IMR-90 (cell line): ENCODE measurements at regions not wholly inside any gene's neighbourhood (a gene's known extent, or its start where the extent isn't known, plus 50 kb on each side); places are given as distances from the start of the nearest gene placed in this dataset.

Experiments
- ATAC-seq: fragments of 200-7000 bp; cut with Tn5 transposase; 2 replicates; pipeline ENCODE4 v1.9.1; 2020; ENCODE audit warnings: low read depth, mild to moderate bottlenecking, moderate library complexity
- BruUV-seq: library from RNA; stranded (reverse); fragments of 400-500 nt; replicated peaks from 2 replicates; lab custom pipeline; 2021; lab: Mats Ljungman, UMichigan
- CTCF ChIA-PET: fragments of 300-600 bp; formaldehyde crosslinking; extraction: SDS; loops from one replicate; lab custom pipeline; 2021; ENCODE audit warnings: antibody characterized with exemption; lab: Yijun Ruan, JAX
- POLR2A ChIA-PET: fragments of 300-600 bp; sonication (Branson Sonifier 250); formaldehyde crosslinking; loops from one replicate; lab custom pipeline; 2022; ENCODE audit warnings: antibody characterized with exemption; ENCODE audit not compliant: unreplicated experiment; lab: Charles Lee
- DNase-seq: peaks from one replicate; pipeline ENCODE4 v3.0.0; 2013
- H2AFZ ChIP-seq: replicated peaks from 2 replicates; pipeline ENCODE3; 2013; ENCODE audit warnings: low read length, mild to moderate bottlenecking; ENCODE audit not compliant: poor library complexity
- H2AK5ac ChIP-seq: 2 replicates; pipeline ENCODE4 v1.6.1; 2013; ENCODE audit warnings: low read depth, low read length, inconsistent platforms
- H2AK9ac ChIP-seq: replicated peaks from 2 replicates; pipeline ENCODE3; 2013; ENCODE audit warnings: mild to moderate bottlenecking, low read depth, low read length, moderate library complexity; ENCODE audit not compliant: poor library complexity
- H2BK120ac ChIP-seq: 2 replicates; pipeline ENCODE4 v1.6.1; 2013; ENCODE audit warnings: low read depth, low read length, inconsistent platforms
- H2BK15ac ChIP-seq: 3 replicates; pipeline ENCODE4 v1.6.1; 2013; ENCODE audit warnings: low read depth, low read length, inconsistent platforms
- H2BK20ac ChIP-seq: 2 replicates; pipeline ENCODE4 v1.6.1; 2013; ENCODE audit warnings: low read depth, mild to moderate bottlenecking, inconsistent platforms, low read length, moderate library complexity
- H2BK5ac ChIP-seq: 2 replicates; pipeline ENCODE4 v1.6.1; 2013; ENCODE audit warnings: mild to moderate bottlenecking, low read depth, low read length, inconsistent platforms; ENCODE audit not compliant: poor library complexity, severe bottlenecking
- H3K14ac ChIP-seq: replicated peaks from 2 replicates; pipeline ENCODE4 v1.6.1; 2013; ENCODE audit warnings: low read depth, low read length, inconsistent platforms
- H3K18ac ChIP-seq: 2 replicates; pipeline ENCODE4 v1.6.1; 2013; ENCODE audit warnings: low read depth, low read length, control low read depth
- H3K23ac ChIP-seq: 2 replicates; pipeline ENCODE4 v1.6.1; 2013; ENCODE audit warnings: low read depth, low read length, inconsistent platforms
- H3K27ac ChIP-seq: 2 replicates; pipeline ENCODE4 v1.5.1; 2013; ENCODE audit warnings: mild to moderate bottlenecking, control low read depth, low read length; ENCODE audit not compliant: insufficient read depth
- H3K27me3 ChIP-seq: 2 replicates; pipeline ENCODE4 v1.6.1; 2013; ENCODE audit warnings: low read length; ENCODE audit not compliant: control insufficient read depth, insufficient read depth
- H3K36me3 ChIP-seq: 2 replicates; pipeline ENCODE4 v1.6.1; 2013; ENCODE audit warnings: low read length, mixed read lengths; ENCODE audit not compliant: control insufficient read depth, insufficient read depth
- H3K4ac ChIP-seq: 2 replicates; pipeline ENCODE4 v1.6.1; 2013; ENCODE audit warnings: low read depth, low read length, inconsistent platforms
- H3K4me1 ChIP-seq: 2 replicates; pipeline ENCODE4 v1.6.1; 2013; ENCODE audit warnings: low read length, mixed read lengths; ENCODE audit not compliant: control insufficient read depth, insufficient read depth
- H3K4me2 ChIP-seq: 2 replicates; pipeline ENCODE4 v1.6.1; 2013; ENCODE audit warnings: low read depth, mild to moderate bottlenecking, control low read depth, low read length, moderate library complexity
- H3K4me3 ChIP-seq: 2 replicates; pipeline ENCODE4 v1.5.1; 2013; ENCODE audit warnings: low read depth, mild to moderate bottlenecking, control low read depth, low read length, moderate library complexity; ENCODE audit not compliant: insufficient read depth
- H3K56ac ChIP-seq: 2 replicates; pipeline ENCODE4 v1.6.1; 2013; ENCODE audit warnings: low read length, inconsistent platforms; ENCODE audit not compliant: insufficient read depth; ENCODE audit errors: extremely low read depth
- H3K79me1 ChIP-seq, 2 experiments: 2 replicates each; pipeline ENCODE4 v1.6.1; 2013; ENCODE audit warnings: low read length in 2 of 2, inconsistent platforms in 1 of 2, low read depth in 1 of 2
- H3K9ac ChIP-seq: 2 replicates; pipeline ENCODE4 v1.6.1; 2013; ENCODE audit warnings: low read depth, low read length, control low read depth
- H3K9me1 ChIP-seq: 2 replicates; pipeline ENCODE4 v1.6.1; 2013; ENCODE audit warnings: low read length, inconsistent platforms; ENCODE audit not compliant: insufficient read depth
- H3K9me3 ChIP-seq: 2 replicates; pipeline ENCODE4 v1.6.1; 2013; ENCODE audit warnings: low read length; ENCODE audit not compliant: control insufficient read depth, insufficient read depth
- H4K20me1 ChIP-seq: 2 replicates; pipeline ENCODE4 v1.6.1; 2013; ENCODE audit warnings: low read length, inconsistent platforms; ENCODE audit not compliant: insufficient read depth
- H4K5ac ChIP-seq: 2 replicates; pipeline ENCODE4 v1.6.1; 2013; ENCODE audit warnings: mild to moderate bottlenecking, low read depth, low read length, control low read depth
- H4K8ac ChIP-seq, 2 experiments: 2 replicates each; pipeline ENCODE4 v1.6.1; 2013; ENCODE audit warnings: low read depth in 2 of 2, low read length in 2 of 2, control low read depth in 1 of 2, inconsistent platforms in 1 of 2
- H4K91ac ChIP-seq: 2 replicates; pipeline ENCODE4 v1.6.1; 2013; ENCODE audit warnings: low read depth, low read length, inconsistent platforms; ENCODE audit not compliant: insufficient read depth
- BHLHE40 ChIP-seq: fragments of 150-350 bp; IDR thresholded peaks from 2 replicates; pipeline ENCODE4 v1.6.1; 2016; ENCODE audit warnings: mild to moderate bottlenecking, low read depth, low read length
- CEBPB ChIP-seq: IDR thresholded peaks from 2 replicates; pipeline ENCODE4 v1.6.1; 2012; ENCODE audit warnings: low read depth, low read length, improper control_type of control experiment
- CHD1 ChIP-seq: IDR thresholded peaks from 2 replicates; pipeline ENCODE4 v1.6.1; 2012; ENCODE audit warnings: low read depth, low read length, improper control_type of control experiment
- FOS ChIP-seq: fragments of 150-350 bp; IDR thresholded peaks from 2 replicates; pipeline ENCODE4 v1.6.1; 2016; ENCODE audit warnings: low read depth, low read length
- MAFK ChIP-seq: IDR thresholded peaks from 2 replicates; pipeline ENCODE4 v1.6.1; 2012; ENCODE audit warnings: low read depth, low read length, improper control_type of control experiment
- MAZ ChIP-seq: IDR thresholded peaks from 2 replicates; pipeline ENCODE4 v1.6.1; 2012; ENCODE audit warnings: low read depth, mild to moderate bottlenecking, low read length, improper control_type of control experiment, moderate library complexity, borderline replicate concordance
- MXI1 ChIP-seq: IDR thresholded peaks from 2 replicates; pipeline ENCODE4 v1.6.1; 2012; ENCODE audit warnings: low read depth, mild to moderate bottlenecking, low read length, moderate library complexity, borderline replicate concordance
- NFE2L2 ChIP-seq: fragments of 150-350 bp; IDR thresholded peaks from 2 replicates; pipeline ENCODE4 v1.6.1; 2016; ENCODE audit warnings: low read depth, mild to moderate bottlenecking, low read length
- POLR2A ChIP-seq: IDR thresholded peaks from 2 replicates; pipeline ENCODE4 v1.6.1; 2012; ENCODE audit warnings: mild to moderate bottlenecking, low read depth, low read length
- RAD21 ChIP-seq: IDR thresholded peaks from 2 replicates; pipeline ENCODE4 v1.6.1; 2012; ENCODE audit warnings: low read length, improper control_type of control experiment
- RCOR1 ChIP-seq: IDR thresholded peaks from 2 replicates; pipeline ENCODE4 v1.6.1; 2012; ENCODE audit warnings: mild to moderate bottlenecking, low read length, improper control_type of control experiment; ENCODE audit not compliant: insufficient replicate concordance
- RFX5 ChIP-seq: IDR thresholded peaks from 2 replicates; pipeline ENCODE4 v1.8.0; 2012; ENCODE audit warnings: low read depth, mild to moderate bottlenecking, low read length, moderate library complexity
- SMC3 ChIP-seq: fragments of 150-350 bp; IDR thresholded peaks from 2 replicates; pipeline ENCODE4 v1.6.1; 2016; ENCODE audit warnings: low read depth, mild to moderate bottlenecking, antibody characterized with exemption, low read length, moderate library complexity
- WGBS, 2 experiments: methylation state at CpG; one replicate each; pipeline versions ENCODE4 v1.1.5 to v1.1.7; 2013; ENCODE audit warnings: missing lambda C conversion rate in 2 of 2; ENCODE audit not compliant: insufficient read length in 1 of 2; ENCODE audit errors: extremely low coverage in 2 of 2; 5-methylcytosine and 5-hydroxymethylcytosine counted together
- dilution Hi-C: fragments of 300-500 bp; cut with HindIII; formaldehyde crosslinking; loops from one replicate; pipeline ENCODE4 v1.14.3; 2018; ENCODE audit warnings: low sequenced_read_pairs; ENCODE audit not compliant: unreplicated experiment
- in situ Hi-C: fragments of 300-500 bp; cut with MboI; formaldehyde crosslinking; loops from 3 replicates; pipeline ENCODE4 v1.14.3; 2019; ENCODE audit warnings: low sequenced_read_pairs, inconsistent platforms, mixed read lengths
- intact Hi-C: fragments of 100-400 bp; cut with micrococcal nuclease; formaldehyde crosslinking; loops from 2 replicates; pipeline ENCODE4 v1.10.0; 2022
- TF ChIP-seq, protein P1 (sequence below): fragments of 150-350 bp; IDR thresholded peaks from 2 replicates; pipeline ENCODE4 v1.6.1; 2016; ENCODE audit warnings: low read depth, mild to moderate bottlenecking, low read length, moderate library complexity, borderline replicate concordance
- TF ChIP-seq, protein P2 (sequence below): conservative IDR thresholded peaks from 2 replicates; pipeline ENCODE4 v1.5.1; 2012; ENCODE audit warnings: mild to moderate bottlenecking, low read depth, low read length, improper control_type of control experiment
- TF ChIP-seq, protein P3 (sequence below): fragments of 150-350 bp; IDR thresholded peaks from 2 replicates; pipeline ENCODE4 v1.6.1; 2017; ENCODE audit warnings: mild to moderate bottlenecking, antibody characterized with exemption, low read length, low read depth

DNA sequence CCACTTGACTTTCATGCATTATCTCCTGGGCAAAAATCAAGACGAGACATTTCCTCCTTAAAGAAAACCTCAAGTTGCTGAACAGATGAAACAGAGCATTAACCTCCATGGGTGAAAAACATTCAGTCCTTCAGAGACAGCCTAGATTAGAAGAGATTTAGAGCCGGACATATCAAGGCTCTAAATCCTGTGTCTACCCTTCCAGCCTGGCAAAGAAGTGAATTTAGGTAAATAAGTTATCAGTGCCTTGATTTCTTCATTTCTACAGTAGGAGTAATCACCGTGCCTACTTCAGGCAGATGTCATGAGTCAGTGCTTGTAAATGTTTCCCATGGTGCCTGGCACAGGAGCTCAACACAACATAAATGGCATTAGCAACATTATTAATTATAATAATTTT, 159.3 kb upstream of the PRICKLE2 start:
- Histone ChIP-seq H3K14ac (no peak overlapping the region), H3K79me1 (peaks cover 0 to 8% of the 10 kb centered on the region in 2 experiments; a peak in 1 of 4 replicates), H3K18ac (no peak overlapping the region; the same call in 1 of the 2 replicates), H2AK9ac (no peak overlapping the region), H2AK5ac (no peak overlapping the region), H4K5ac (no peak overlapping the region), H3K9me1 (peaks cover 10% of the 10 kb centered on the region), H3K4me2 (no peak overlapping the region), H3K4me3 (no peak overlapping the region), H4K20me1 (no peaks in the 10 kb centered on the region), H3K4ac (no peak overlapping the region), H3K9me3 (0 out of 2 replicates have a peak, but pooled peaks cover 4% of the 10 kb centered on the region), H2BK20ac (no peak overlapping the region), H2BK5ac (no peak overlapping the region), H2BK15ac (0 out of 3 replicates have a peak overlapping the region, but pooled peaks have one; percentile 84), H3K36me3 (no peaks in the 10 kb centered on the region), H3K27ac (no peak overlapping the region), H3K27me3 (no peaks in the 10 kb centered on the region), H3K4me1 (peaks cover 9% of the 10 kb centered on the region), H3K56ac (no peak overlapping the region), H2BK120ac (no peak overlapping the region), H2AFZ (no peak overlapping the region), H4K8ac (no peak overlapping the region), H3K9ac (no peak overlapping the region), H4K91ac (no peak overlapping the region), H3K23ac (no peak overlapping the region)
- no TSS peak for BruUV-seq
- in situ Hi-C loops (no loop called here), intact Hi-C loops (no loop called here), dilution Hi-C loops (no loop called here)
- POLR2A ChIA-PET, result no interaction called here
- ATAC-seq (no peak), DNase-seq (no peak)
- CTCF ChIA-PET, result no interaction called here
- TF ChIP-seq, protein P1, sequence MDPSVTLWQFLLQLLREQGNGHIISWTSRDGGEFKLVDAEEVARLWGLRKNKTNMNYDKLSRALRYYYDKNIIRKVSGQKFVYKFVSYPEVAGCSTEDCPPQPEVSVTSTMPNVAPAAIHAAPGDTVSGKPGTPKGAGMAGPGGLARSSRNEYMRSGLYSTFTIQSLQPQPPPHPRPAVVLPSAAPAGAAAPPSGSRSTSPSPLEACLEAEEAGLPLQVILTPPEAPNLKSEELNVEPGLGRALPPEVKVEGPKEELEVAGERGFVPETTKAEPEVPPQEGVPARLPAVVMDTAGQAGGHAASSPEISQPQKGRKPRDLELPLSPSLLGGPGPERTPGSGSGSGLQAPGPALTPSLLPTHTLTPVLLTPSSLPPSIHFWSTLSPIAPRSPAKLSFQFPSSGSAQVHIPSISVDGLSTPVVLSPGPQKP, result no peak
- TF ChIP-seq CHD1, result no peak
- no peak for TF ChIP-seq BHLHE40
- TF ChIP-seq SMC3, result no peak
- TF ChIP-seq POLR2A, result no peak
- no peak for TF ChIP-seq RAD21
- no peak for TF ChIP-seq CEBPB
- TF ChIP-seq, protein P2, sequence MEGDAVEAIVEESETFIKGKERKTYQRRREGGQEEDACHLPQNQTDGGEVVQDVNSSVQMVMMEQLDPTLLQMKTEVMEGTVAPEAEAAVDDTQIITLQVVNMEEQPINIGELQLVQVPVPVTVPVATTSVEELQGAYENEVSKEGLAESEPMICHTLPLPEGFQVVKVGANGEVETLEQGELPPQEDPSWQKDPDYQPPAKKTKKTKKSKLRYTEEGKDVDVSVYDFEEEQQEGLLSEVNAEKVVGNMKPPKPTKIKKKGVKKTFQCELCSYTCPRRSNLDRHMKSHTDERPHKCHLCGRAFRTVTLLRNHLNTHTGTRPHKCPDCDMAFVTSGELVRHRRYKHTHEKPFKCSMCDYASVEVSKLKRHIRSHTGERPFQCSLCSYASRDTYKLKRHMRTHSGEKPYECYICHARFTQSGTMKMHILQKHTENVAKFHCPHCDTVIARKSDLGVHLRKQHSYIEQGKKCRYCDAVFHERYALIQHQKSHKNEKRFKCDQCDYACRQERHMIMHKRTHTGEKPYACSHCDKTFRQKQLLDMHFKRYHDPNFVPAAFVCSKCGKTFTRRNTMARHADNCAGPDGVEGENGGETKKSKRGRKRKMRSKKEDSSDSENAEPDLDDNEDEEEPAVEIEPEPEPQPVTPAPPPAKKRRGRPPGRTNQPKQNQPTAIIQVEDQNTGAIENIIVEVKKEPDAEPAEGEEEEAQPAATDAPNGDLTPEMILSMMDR, result no peak
- TF ChIP-seq MXI1, result no peak
- TF ChIP-seq, protein P3, sequence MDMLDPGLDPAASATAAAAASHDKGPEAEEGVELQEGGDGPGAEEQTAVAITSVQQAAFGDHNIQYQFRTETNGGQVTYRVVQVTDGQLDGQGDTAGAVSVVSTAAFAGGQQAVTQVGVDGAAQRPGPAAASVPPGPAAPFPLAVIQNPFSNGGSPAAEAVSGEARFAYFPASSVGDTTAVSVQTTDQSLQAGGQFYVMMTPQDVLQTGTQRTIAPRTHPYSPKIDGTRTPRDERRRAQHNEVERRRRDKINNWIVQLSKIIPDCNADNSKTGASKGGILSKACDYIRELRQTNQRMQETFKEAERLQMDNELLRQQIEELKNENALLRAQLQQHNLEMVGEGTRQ, result no peak
- no peak for TF ChIP-seq RFX5
- no peak for TF ChIP-seq FOS
- no peak for TF ChIP-seq MAZ
- TF ChIP-seq NFE2L2, result no peak
- TF ChIP-seq RCOR1, result no peak
- no peak for TF ChIP-seq MAFK
- WGBS, 2 experiments, result no CpG with 5 or more reads among the region's 3 CpGs
